ENCODE measurements at regions not wholly inside any gene's neighbourhood (a gene's known extent, or its start where the extent isn't known, plus 50 kb on each side); places are given as distances from the start of the nearest gene placed in this dataset.
"Not testable (repeated sequence)": the region's sequence is repeated elsewhere in the genome, so short reads cannot be mapped to it uniquely, and the experiment has no call there.

- no peak overlapping the region for H3K4me3 ChIP-seq (ENCODE audit: low read length)
- H3K79me2 ChIP-seq (ENCODE audit: control insufficient read depth, low read length): no peaks in the 10 kb centered on the region
- no peaks in the 10 kb centered on the region for H3K27me3 ChIP-seq (ENCODE audit: control insufficient read depth, low read length)
- H3K4me2 ChIP-seq (ENCODE audit: low read length): no peak overlapping the region
- peaks cover 14% of the 10 kb centered on the region for H3K9me3 ChIP-seq (ENCODE audit: control insufficient read depth, insufficient read depth, low read length)
- H3K27ac ChIP-seq (ENCODE audit: low read depth, low read length): no peak overlapping the region
- TF ChIP-seq EZH2phosphoT487 (IDR thresholded peaks at IDR 0.05; ENCODE audit: borderline replicate concordance, low read length): no peak
- peaks cover 14% of the 10 kb centered on the region for H3K4me1 ChIP-seq (ENCODE audit: control insufficient read depth, low read length)
- no peaks in the 10 kb centered on the region for H3K36me3 ChIP-seq (ENCODE audit: control insufficient read depth, low read length)
- H3F3A ChIP-seq (ENCODE audit: control insufficient read depth, insufficient read depth): no peaks in the 10 kb centered on the region
- H3K9me2 ChIP-seq (replicated peaks; ENCODE audit: control insufficient read depth, low read length): no peaks in the 10 kb centered on the region
- no peaks in the 10 kb centered on the region for H4K20me1 ChIP-seq (ENCODE audit: control insufficient read depth, insufficient read depth, low read depth, low read length)
Measured at GRCh38 chr15:45871121-45871855, 236.5 kb downstream of the SQOR start.

GRCh38 chr15:45873781-45874180 lies 239.0 kb downstream of the SQOR start:
- peaks cover 14% of the 10 kb centered on the region for H3K9me3 ChIP-seq (ENCODE audit: control insufficient read depth, insufficient read depth, low read length)
- no peak overlapping the region for H3K27ac ChIP-seq (ENCODE audit: low read depth, low read length)
- H3K36me3 ChIP-seq (ENCODE audit: control insufficient read depth, low read length): no peaks in the 10 kb centered on the region
- H4K20me1 ChIP-seq (ENCODE audit: control insufficient read depth, insufficient read depth, low read depth, low read length): no peaks in the 10 kb centered on the region
- H3K27me3 ChIP-seq (ENCODE audit: control insufficient read depth, low read length): no peaks in the 10 kb centered on the region
- no peak for TF ChIP-seq EZH2phosphoT487 (IDR thresholded peaks at IDR 0.05; ENCODE audit: borderline replicate concordance, low read length)
- no peak for TF ChIP-seq CTCF (IDR thresholded peaks at IDR 0.05; ENCODE audit: low read depth, low read length, poor library complexity, severe bottlenecking)
- peaks cover 13% of the 10 kb centered on the region for H3K4me1 ChIP-seq (ENCODE audit: control insufficient read depth, low read length)
- H3F3A ChIP-seq (ENCODE audit: control insufficient read depth, insufficient read depth): no peaks in the 10 kb centered on the region
- H3K9me2 ChIP-seq (replicated peaks; ENCODE audit: control insufficient read depth, low read length): no peaks in the 10 kb centered on the region
- H3K79me2 ChIP-seq (ENCODE audit: control insufficient read depth, low read length): no peaks in the 10 kb centered on the region
- H3K4me3 ChIP-seq (ENCODE audit: low read length): no peak overlapping the region
- no peak overlapping the region for H3K4me2 ChIP-seq (ENCODE audit: low read length)

GRCh38 chr15:45874566-45874965 lies 239.7 kb downstream of the SQOR start:
- H3K9me2 ChIP-seq (replicated peaks; ENCODE audit: control insufficient read depth, low read length); H3F3A ChIP-seq (ENCODE audit: control insufficient read depth, insufficient read depth); H3K4me1 ChIP-seq (ENCODE audit: control insufficient read depth, low read length); H4K20me1 ChIP-seq (ENCODE audit: control insufficient read depth, insufficient read depth, low read depth, low read length); H3K79me2 ChIP-seq (ENCODE audit: control insufficient read depth, low read length); H3K36me3 ChIP-seq (ENCODE audit: control insufficient read depth, low read length); H3K4me2 ChIP-seq (ENCODE audit: low read length); H3K27ac ChIP-seq (ENCODE audit: low read depth, low read length); H3K27me3 ChIP-seq (ENCODE audit: control insufficient read depth, low read length); H3K4me3 ChIP-seq (ENCODE audit: low read length): not testable (repeated sequence)
- H3K9me3 ChIP-seq (ENCODE audit: control insufficient read depth, insufficient read depth, low read length): peaks cover 14% of the 10 kb centered on the region

- H4K20me1 ChIP-seq (ENCODE audit: control insufficient read depth, insufficient read depth, low read depth, low read length): no peaks in the 10 kb centered on the region
- no peaks in the 10 kb centered on the region for H3K9me2 ChIP-seq (replicated peaks; ENCODE audit: control insufficient read depth, low read length)
- no peaks in the 10 kb centered on the region for H3K9me3 ChIP-seq (ENCODE audit: control insufficient read depth, insufficient read depth, low read length)
- no peak overlapping the region for H3K27ac ChIP-seq (ENCODE audit: low read depth, low read length)
- H3K27me3 ChIP-seq (ENCODE audit: control insufficient read depth, low read length): no peaks in the 10 kb centered on the region
- no peak overlapping the region for H3K4me3 ChIP-seq (ENCODE audit: low read length)
- H3K36me3 ChIP-seq (ENCODE audit: control insufficient read depth, low read length): no peaks in the 10 kb centered on the region
- no peaks in the 10 kb centered on the region for H3K79me2 ChIP-seq (ENCODE audit: control insufficient read depth, low read length)
- no peaks in the 10 kb centered on the region for H3F3A ChIP-seq (ENCODE audit: control insufficient read depth, insufficient read depth)
- TF ChIP-seq EZH2phosphoT487 (IDR thresholded peaks at IDR 0.05; ENCODE audit: borderline replicate concordance, low read length): no peak
- no peak for TF ChIP-seq CTCF (IDR thresholded peaks at IDR 0.05; ENCODE audit: low read depth, low read length, poor library complexity, severe bottlenecking)
- H3K4me2 ChIP-seq (ENCODE audit: low read length): no peak overlapping the region
- no peaks in the 10 kb centered on the region for H3K4me1 ChIP-seq (ENCODE audit: control insufficient read depth, low read length)
Measured at GRCh38 chr15:45884289-45884688, 249.5 kb downstream of the SQOR start.
